ENCODE measurements at regions not wholly inside any gene's neighbourhood (a gene's known extent, or its start where the extent isn't known, plus 50 kb on each side); places are given as distances from the start of the nearest gene placed in this dataset.
A peak's percentile ranks its signal among the peaks of the same experiment; 100 is the strongest.

- no peak overlapping the region for H3K27ac ChIP-seq (ENCODE audit: control insufficient read depth, insufficient read depth)
- ChIA-PET RAD21 (ENCODE audit: unreplicated experiment) (no interaction called here), SMC1A (ENCODE audit: uncharacterized antibody, unreplicated experiment) (no interaction called here), CTCF (interaction anchor here (2.4 kb wide), 1 partner anchor 24 kb away, joined by 5 read pairs; no protein-coding TSS in a partner anchor), POLR2A (no interaction called here)
- H2AFZ ChIP-seq (ENCODE audit: control insufficient read depth, low read depth, low read length), result no peak overlapping the region
- H3K79me2 ChIP-seq (ENCODE audit: control insufficient read depth, insufficient read depth, low read length), result no peaks in the 10 kb centered on the region
- TF ChIP-seq TBL1XR1 (IDR thresholded peaks at IDR 0.05; ENCODE audit: low read depth, low read length) (no peak), FOS (IDR thresholded peaks at IDR 0.05; ENCODE audit: borderline replicate concordance, extremely low read depth, insufficient read length) (no peak), NR2C1 (IDR thresholded peaks at IDR 0.05) (no peak), MEF2A (IDR thresholded peaks at IDR 0.05; ENCODE audit: insufficient read depth, low read depth, low read length) (no peak), SIX5 (IDR thresholded peaks at IDR 0.05; ENCODE audit: low read depth, low read length, severe bottlenecking) (no peak), HCFC1 (IDR thresholded peaks at IDR 0.05; ENCODE audit: low read length) (no peak), BACH1 (IDR thresholded peaks at IDR 0.05; ENCODE audit: borderline replicate concordance) (no peak)
- no peak overlapping the region for H3K4me3 ChIP-seq
- in situ Hi-C loops (cut with MboI) (no loop called here), intact Hi-C loops (cut with micrococcal nuclease; ENCODE audit: unreplicated experiment) (no loop called here)
- WGBS (ENCODE audit: insufficient coverage, insufficient replicate concordance, low lambda C conversion rate, missing lambda C conversion rate), result 43% methylated on average over 17 of the region's 17 CpGs
- no peaks in the 10 kb centered on the region; a peak in 2 of 4 replicates for H3K27me3 ChIP-seq (replicated peaks in 1 of 2; ENCODE audit: control insufficient read depth in 2 of 2, insufficient read depth in 2 of 2, low read length in 1 of 2)
- H3K9me3 ChIP-seq (replicated peaks; ENCODE audit: control insufficient read depth, insufficient read depth, low read length), result no peaks in the 10 kb centered on the region
- FAIRE-seq (no peak), ATAC-seq (no peak), DNase-seq (ENCODE audit: low read depth, low spot score) (no peak)
- no TSS peak for BruUV-seq (replicated peaks)
- no peak overlapping the region for H3K9ac ChIP-seq (ENCODE audit: control insufficient read depth, insufficient read depth, low read length)
- no peaks in the 10 kb centered on the region for H3K36me3 ChIP-seq (ENCODE audit: control insufficient read depth in 2 of 2, insufficient read depth in 2 of 2, low read length in 1 of 2)
- H4K20me1 ChIP-seq (ENCODE audit: control insufficient read depth, insufficient read depth), result no peaks in the 10 kb centered on the region
- H3K4me1 ChIP-seq (ENCODE audit: control insufficient read depth, insufficient read depth, low read length), result peaks cover 3% of the 10 kb centered on the region; the same call in 1 of the 2 replicates
- no peak overlapping the region for H3K4me2 ChIP-seq (ENCODE audit: control insufficient read depth, insufficient read depth)
Observed at GRCh38 chr15:66875588-66876420, 173.8 kb downstream of the SMAD6 start.

GRCh38 chr15:66876421-66876730 lies 174.3 kb downstream of the SMAD6 start:
- intact Hi-C loops (cut with micrococcal nuclease; ENCODE audit: unreplicated experiment) (no loop called here), in situ Hi-C loops (cut with MboI) (no loop called here)
- Histone ChIP-seq H3K4me3 (no peak overlapping the region), H3K27ac (ENCODE audit: control insufficient read depth, insufficient read depth) (no peak overlapping the region), H3K9me3 (replicated peaks; ENCODE audit: control insufficient read depth, insufficient read depth, low read length) (no peaks in the 10 kb centered on the region), H3K4me1 (ENCODE audit: control insufficient read depth, insufficient read depth, low read length) (peaks cover 3% of the 10 kb centered on the region; the same call in 1 of the 2 replicates), H3K4me2 (ENCODE audit: control insufficient read depth, insufficient read depth) (no peak overlapping the region), H3K79me2 (ENCODE audit: control insufficient read depth, insufficient read depth, low read length) (no peaks in the 10 kb centered on the region), H3K9ac (ENCODE audit: control insufficient read depth, insufficient read depth, low read length) (no peak overlapping the region), H4K20me1 (ENCODE audit: control insufficient read depth, insufficient read depth) (no peaks in the 10 kb centered on the region), H3K27me3 (replicated peaks in 1 of 2; ENCODE audit: control insufficient read depth in 2 of 2, insufficient read depth in 2 of 2, low read length in 1 of 2) (no peaks in the 10 kb centered on the region; a peak in 3 of 4 replicates), H2AFZ (ENCODE audit: control insufficient read depth, low read depth, low read length) (no peak overlapping the region), H3K36me3 (ENCODE audit: control insufficient read depth in 2 of 2, insufficient read depth in 2 of 2, low read length in 1 of 2) (no peaks in the 10 kb centered on the region)
- SMC1A ChIA-PET (ENCODE audit: uncharacterized antibody, unreplicated experiment), result no interaction called here
- RAD21 ChIA-PET (ENCODE audit: unreplicated experiment), result no interaction called here
- DNase-seq (ENCODE audit: low read depth, low spot score) (no peak), ATAC-seq (peak; percentile 40; the same call in 1 of the 3 replicates), FAIRE-seq (no peak)
- POLR2A ChIA-PET, result no interaction called here
- BruUV-seq (replicated peaks), result no TSS peak
- 17% methylated on average over 5 of the region's 5 CpGs for whole genome bisulfite sequencing (ENCODE audit: insufficient coverage, insufficient replicate concordance, low lambda C conversion rate, missing lambda C conversion rate)
- CTCF ChIA-PET, result interaction anchor here (2.4 kb wide), 1 partner anchor 25 kb away, joined by 5 read pairs; no protein-coding TSS in a partner anchor
- TF ChIP-seq RB1 (IDR thresholded peaks at IDR 0.05; ENCODE audit: borderline replicate concordance) (no peak), GABPA (IDR thresholded peaks at IDR 0.05; ENCODE audit: low read depth) (no peak), MTA2 (IDR thresholded peaks at IDR 0.05; ENCODE audit: low read depth) (no peak), SMAD1 (IDR thresholded peaks at IDR 0.05; ENCODE audit: low read depth, partially characterized antibody) (no peak), TCF12 (IDR thresholded peaks at IDR 0.05; ENCODE audit: low read depth, low read length) (no peak), RBBP5 (conservative IDR thresholded peaks at IDR 0.05) (no peak), WRNIP1 (IDR thresholded peaks at IDR 0.05; ENCODE audit: borderline replicate concordance, low read depth, low read length) (no peak), RFX5 (IDR thresholded peaks at IDR 0.05; ENCODE audit: low read depth, low read length) (no peak), CBX3 (IDR thresholded peaks at IDR 0.05; ENCODE audit: borderline replicate concordance, low read depth) (no peak), ZBTB33 (IDR thresholded peaks at IDR 0.05) (no peak)
